DMS79 treated with DMSO at 0.1 percent for 48 hours (cell line): ENCODE measurements at regions not wholly inside any gene's neighbourhood (a gene's known extent, or its start where the extent isn't known, plus 50 kb on each side); places are given as distances from the start of the nearest gene placed in this dataset.
"Not testable (repeated sequence)": the region's sequence is repeated elsewhere in the genome, so short reads cannot be mapped to it uniquely, and the experiment has no call there.

Experiments used
- DNase-seq: peaks from one replicate; lab custom pipeline; 2025; lab: John Stamatoyannopoulos, UW

DNA sequence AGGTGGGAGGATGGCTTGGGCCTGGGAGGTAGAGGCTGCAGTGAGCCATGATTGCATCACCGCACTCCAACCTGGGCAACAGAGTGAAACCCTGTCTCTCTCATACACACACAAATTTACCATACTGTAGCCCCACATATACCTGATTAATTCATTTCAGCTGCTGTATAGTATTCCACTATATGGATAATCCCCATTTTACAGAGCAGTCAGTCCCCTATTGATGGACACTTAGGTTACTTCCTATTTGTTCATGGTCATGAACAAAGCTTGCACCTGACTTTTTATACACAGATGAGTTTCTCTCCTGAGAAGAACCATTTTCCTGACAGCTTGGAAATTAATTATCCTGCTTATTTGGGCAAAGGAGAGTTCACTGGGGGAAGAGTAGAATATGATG is 59.2 kb downstream of the EMX2 start:
- DNase-seq, result no peak

- DNase-seq, result no peak
Observed at GRCh38 chr10:117603081-117603480, 60.5 kb downstream of the EMX2 start.

DNA sequence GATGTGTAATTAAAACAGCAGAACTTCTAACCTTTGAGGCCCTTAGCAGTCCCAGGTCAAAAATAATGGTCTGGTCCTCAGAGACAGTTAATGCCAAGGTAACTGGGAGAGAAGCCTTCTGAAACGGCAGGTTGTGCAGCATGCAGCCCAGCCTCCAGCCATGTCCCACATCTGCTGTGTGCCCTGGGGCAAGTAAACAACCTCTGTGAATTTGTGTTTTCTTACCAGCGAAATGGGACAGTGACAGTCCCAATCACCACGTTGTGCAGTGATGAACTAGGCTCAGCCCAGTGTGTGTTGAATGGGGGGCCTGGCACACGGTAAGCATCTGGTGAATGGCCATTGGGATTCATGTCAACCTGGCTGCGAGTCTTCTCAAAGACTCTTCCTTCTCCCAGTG is 61.2 kb downstream of the EMX2 start:
- no peak for DNase-seq

GRCh38 chr10:117609095-117609795 is 66.7 kb downstream of the EMX2 start:
- DNase-seq, result peak; percentile 1

DNA sequence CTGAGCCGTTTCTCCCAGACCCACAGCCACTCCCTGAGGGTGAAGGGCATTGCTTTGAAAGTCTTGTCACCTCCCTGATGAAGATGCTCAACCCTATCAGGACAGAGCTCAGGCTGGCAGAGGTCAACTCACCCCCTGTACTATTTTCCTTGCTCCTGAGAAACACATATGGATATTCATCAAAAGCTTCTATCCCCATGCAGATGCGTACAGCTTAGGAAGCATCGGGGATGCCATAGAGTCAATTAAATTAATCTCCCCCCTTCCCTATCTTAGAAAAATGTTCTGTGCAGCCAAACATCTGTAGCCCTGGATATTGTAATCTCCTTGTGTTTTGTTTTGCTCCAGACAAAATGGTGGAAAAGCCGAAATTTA is 67.2 kb downstream of the EMX2 start:
- DNase-seq, result no peak

GRCh38 chr10:117610321-117610720 is 67.8 kb downstream of the EMX2 start:
- DNase-seq, result no peak

- DNase-seq, result no peak
Observed at GRCh38 chr10:117612113-117612512, 69.6 kb downstream of the EMX2 start.

- DNase-seq, result no peak
Observed at GRCh38 chr10:117615649-117616048, 73.1 kb downstream of the EMX2 start.

- no peak for DNase-seq
Observed at GRCh38 chr10:117616179-117616578, 73.6 kb downstream of the EMX2 start.

DNA sequence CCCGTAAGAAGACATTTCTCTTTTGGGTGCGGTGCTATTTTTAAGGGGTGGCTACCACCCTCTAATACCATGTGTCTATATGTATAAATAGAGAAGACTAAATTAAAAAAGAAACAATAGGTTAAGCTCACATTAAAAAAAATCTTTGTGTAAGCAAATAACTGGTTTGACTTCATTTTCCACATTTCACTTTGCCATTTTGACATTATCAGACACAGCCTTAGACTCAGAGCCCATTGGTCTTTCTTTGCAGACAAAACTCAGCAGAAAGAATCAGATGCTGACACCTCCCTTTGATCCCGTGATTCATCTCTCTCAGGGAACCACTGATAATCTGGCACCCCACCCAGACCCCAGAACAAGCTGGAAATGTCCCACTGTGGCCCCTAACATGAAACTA is 74.5 kb downstream of the EMX2 start:
- no peak for DNase-seq

DNA sequence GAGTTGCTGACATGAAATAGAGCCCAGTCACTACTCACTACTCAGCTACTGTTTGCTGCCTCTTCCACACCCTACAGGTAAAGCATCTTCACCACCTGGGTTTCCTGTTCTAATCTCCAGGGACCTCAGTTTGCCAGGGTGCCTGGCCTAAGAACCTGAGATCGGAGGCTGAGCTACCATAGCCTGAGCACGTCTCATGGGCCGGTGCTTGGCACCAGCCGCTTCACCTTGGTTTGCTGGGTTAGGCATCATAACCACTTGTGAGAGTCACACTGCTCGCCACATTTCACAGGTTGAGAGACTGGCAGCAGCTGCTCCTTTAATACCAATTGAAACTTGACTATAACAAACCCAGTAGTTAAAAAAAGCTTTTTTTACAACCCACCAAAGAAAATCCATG is 75.1 kb downstream of the EMX2 start:
- DNase-seq, result no peak

DNA sequence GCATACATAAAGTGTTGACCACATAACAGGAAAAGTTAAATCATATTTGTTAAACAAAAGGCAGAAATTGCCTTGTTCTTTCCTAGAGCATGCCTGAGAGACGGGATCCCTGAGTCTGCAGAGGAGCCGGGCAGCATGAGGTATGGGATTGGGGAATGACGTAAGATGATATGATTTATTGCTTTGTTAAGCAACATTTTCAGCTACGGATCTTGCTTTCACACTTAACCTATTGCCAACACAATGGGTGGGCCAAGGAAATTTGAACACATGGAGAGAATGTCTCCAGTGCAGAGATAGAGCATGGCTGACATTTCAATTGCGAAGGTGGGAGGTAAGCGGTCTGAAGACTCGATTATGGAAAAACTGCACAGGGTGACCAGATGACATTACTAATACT is 76.7 kb downstream of the EMX2 start:
- no peak for DNase-seq

- DNase-seq, result no peak
Observed at GRCh38 chr10:117619707-117620405, 77.3 kb downstream of the EMX2 start.

- DNase-seq, result no peak
Observed at GRCh38 chr10:117621196-117621595, 78.7 kb downstream of the EMX2 start.

GRCh38 chr10:117621795-117622420 is 79.4 kb downstream of the EMX2 start:
- DNase-seq, result no peak

GRCh38 chr10:117622471-117623184 is 80.1 kb downstream of the EMX2 start:
- DNase-seq, result no peak

GRCh38 chr10:117626228-117626627 is 83.7 kb downstream of the EMX2 start:
- no peak for DNase-seq

GRCh38 chr10:117627561-117627960 is 85.0 kb downstream of the EMX2 start:
- no peak for DNase-seq

- not testable (repeated sequence) for DNase-seq
Observed at GRCh38 chr10:117629717-117630116, 87.2 kb downstream of the EMX2 start.

- no peak for DNase-seq
Observed at GRCh38 chr10:117631276-117632145, 89.0 kb downstream of the EMX2 start.

DNA sequence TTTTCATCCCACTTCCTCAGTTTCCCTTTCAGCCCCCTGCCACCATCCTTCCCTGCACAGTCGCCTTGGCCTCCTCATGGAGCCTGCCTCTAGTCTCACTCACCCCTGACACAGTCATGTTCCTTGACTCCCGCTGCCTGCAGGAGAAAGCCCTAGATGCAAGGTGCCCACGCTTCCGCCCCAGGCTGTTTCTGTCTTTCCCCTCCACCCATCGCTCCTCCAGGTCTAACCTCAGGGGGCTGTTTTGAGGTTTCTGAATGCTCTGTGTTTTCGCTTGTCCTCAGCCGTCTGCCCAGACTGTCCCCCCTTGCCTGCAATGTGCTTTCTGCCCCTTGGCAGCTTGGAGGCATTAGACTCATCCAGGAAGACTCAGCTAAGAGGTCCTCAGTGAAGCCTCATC is 89.9 kb downstream of the EMX2 start:
- no peak for DNase-seq

DNA sequence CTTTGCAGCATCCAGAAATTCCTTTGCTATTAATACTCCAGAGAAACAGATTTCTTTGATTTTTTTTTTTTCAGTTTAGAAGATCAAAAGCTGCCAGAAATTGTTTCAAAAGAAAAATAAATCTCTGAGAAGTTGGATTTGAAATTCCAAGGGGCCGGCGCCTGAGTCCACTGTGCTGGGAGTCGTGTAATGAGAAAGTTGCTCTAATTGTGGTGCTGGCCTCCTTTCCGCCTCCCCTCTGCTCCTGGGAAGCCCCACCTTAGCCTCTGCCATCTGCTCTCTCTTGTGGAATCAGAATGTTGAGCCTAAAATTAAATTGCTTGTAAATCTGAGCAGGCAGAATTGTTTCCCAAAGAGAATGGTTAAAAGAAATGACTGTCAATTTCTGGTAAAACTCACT is 93.3 kb downstream of the EMX2 start:
- DNase-seq, result no peak
